ENCODE measurements at regions not wholly inside any gene's neighbourhood (a gene's known extent, or its start where the extent isn't known, plus 50 kb on each side); places are given as distances from the start of the nearest gene placed in this dataset.

- DNase-seq (ENCODE audit: low read depth in 2 of 2), result no peak
Measured at GRCh38 chr13:80037505-80037888, 303.4 kb downstream of the SPRY2 start.

- no peak for DNase-seq (ENCODE audit: low read depth in 2 of 2)
Measured at GRCh38 chr13:80036845-80037504, 304.0 kb downstream of the SPRY2 start.

GRCh38 chr13:80035096-80035495 is 305.8 kb downstream of the SPRY2 start:
- DNase-seq (ENCODE audit: low read depth in 2 of 2), result no peak

- no peak for DNase-seq (ENCODE audit: low read depth in 2 of 2)
Measured at GRCh38 chr13:80033951-80034350, 307.0 kb downstream of the SPRY2 start.

GRCh38 chr13:80033286-80033685 is 307.6 kb downstream of the SPRY2 start:
- no peak for DNase-seq (ENCODE audit: low read depth in 2 of 2)

GRCh38 chr13:80030491-80030890 is 310.4 kb downstream of the SPRY2 start:
- DNase-seq (ENCODE audit: low read depth in 2 of 2), result no peak

GRCh38 chr13:80029170-80029569 is 311.8 kb downstream of the SPRY2 start:
- no peak for DNase-seq (ENCODE audit: low read depth in 2 of 2)

- DNase-seq (ENCODE audit: low read depth in 2 of 2), result no peak
Measured at GRCh38 chr13:80022146-80022545, 318.8 kb downstream of the SPRY2 start.

GRCh38 chr13:80012251-80012650 is 328.7 kb downstream of the SPRY2 start:
- DNase-seq (ENCODE audit: low read depth in 2 of 2), result no peak

GRCh38 chr13:80011448-80012212 is 329.3 kb downstream of the SPRY2 start:
- DNase-seq (ENCODE audit: low read depth in 2 of 2), result no peak

- DNase-seq (ENCODE audit: low read depth in 2 of 2), result no peak
Measured at GRCh38 chr13:80010846-80011245, 330.1 kb downstream of the SPRY2 start.

- no peak for DNase-seq (ENCODE audit: low read depth in 2 of 2)
Measured at GRCh38 chr13:80010286-80010831, 330.6 kb downstream of the SPRY2 start.

GRCh38 chr13:80009760-80010159 is 331.2 kb downstream of the SPRY2 start:
- no peak for DNase-seq (ENCODE audit: low read depth in 2 of 2)

GRCh38 chr13:80006940-80007339 is 334.0 kb downstream of the SPRY2 start:
- no peak for DNase-seq (ENCODE audit: low read depth in 2 of 2)

- no peak for DNase-seq (ENCODE audit: low read depth in 2 of 2)
Measured at GRCh38 chr13:80001510-80001842, 339.4 kb downstream of the SPRY2 start.

GRCh38 chr13:80000684-80001509 is 340.0 kb downstream of the SPRY2 start:
- DNase-seq (ENCODE audit: low read depth in 2 of 2), result no peak

- no peak for DNase-seq (ENCODE audit: low read depth in 2 of 2)
Measured at GRCh38 chr13:79999601-80000000, 341.3 kb downstream of the SPRY2 start.

GRCh38 chr13:79998381-79998880 is 342.5 kb downstream of the SPRY2 start:
- no peak for DNase-seq (ENCODE audit: low read depth in 2 of 2)

- DNase-seq (ENCODE audit: low read depth in 2 of 2), result no peak
Measured at GRCh38 chr13:79997244-79997643, 343.7 kb downstream of the SPRY2 start.

- DNase-seq (ENCODE audit: low read depth in 2 of 2), result no peak
Measured at GRCh38 chr13:79995334-79995733, 345.6 kb downstream of the SPRY2 start.

GRCh38 chr13:79992111-79992510 is 348.8 kb downstream of the SPRY2 start:
- DNase-seq (ENCODE audit: low read depth in 2 of 2), result no peak

- DNase-seq (ENCODE audit: low read depth in 2 of 2), result no peak
Measured at GRCh38 chr13:79990048-79990447, 350.9 kb downstream of the SPRY2 start.

Measured in stimulated activated CD8-positive, alpha-beta memory T cell treated with anti-CD3 and anti-CD28 coated beads, Interleukin-7, amount 100 ng/mL, for 1 hour (primary cell).